ENCODE measurements at regions not wholly inside any gene's neighbourhood (a gene's known extent, or its start where the extent isn't known, plus 50 kb on each side); places are given as distances from the start of the nearest gene placed in this dataset.
"Not testable (repeated sequence)": the region's sequence is repeated elsewhere in the genome, so short reads cannot be mapped to it uniquely, and the experiment has no call there.

DNA sequence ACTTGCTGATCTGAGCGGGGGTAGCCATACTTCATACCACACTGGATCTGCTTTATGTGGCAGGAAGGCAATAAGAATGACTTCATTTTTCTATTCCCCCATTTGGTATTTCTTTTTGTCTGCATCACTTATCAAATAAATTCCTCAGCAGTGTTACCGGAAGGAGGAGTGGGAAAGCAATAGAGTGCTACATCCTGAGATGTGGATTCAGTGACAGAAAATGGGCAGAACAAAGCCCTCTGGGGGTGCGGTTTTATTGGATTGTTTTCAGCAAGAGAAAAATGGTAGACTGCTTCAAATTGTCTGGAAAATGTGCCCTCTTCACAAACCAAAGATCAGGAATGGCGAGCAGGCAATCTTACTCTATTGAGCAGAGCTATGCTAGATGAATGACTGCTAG, 751.9 kb upstream of the NEGR1 start:
- no peak for DNase-seq

DNA sequence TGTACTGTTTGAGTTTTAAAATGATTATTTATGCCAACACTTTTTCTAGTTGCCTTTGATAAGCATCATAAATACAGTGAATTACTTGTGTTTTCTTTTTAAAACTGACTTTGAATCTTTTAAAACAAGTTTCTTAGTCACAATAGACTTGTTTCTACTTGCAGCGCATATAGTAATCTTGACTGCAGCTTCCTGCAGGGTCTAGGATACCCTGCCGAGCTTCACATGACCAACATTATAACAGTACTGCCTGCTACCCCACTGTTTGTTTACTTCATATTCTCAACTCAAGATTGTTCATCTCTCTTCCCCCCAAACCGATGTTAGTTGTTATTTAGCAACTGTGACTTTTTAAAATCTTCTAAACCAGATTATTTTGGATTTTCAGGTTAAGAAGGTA, 751.3 kb upstream of the NEGR1 start:
- no peak for DNase-seq

DNA sequence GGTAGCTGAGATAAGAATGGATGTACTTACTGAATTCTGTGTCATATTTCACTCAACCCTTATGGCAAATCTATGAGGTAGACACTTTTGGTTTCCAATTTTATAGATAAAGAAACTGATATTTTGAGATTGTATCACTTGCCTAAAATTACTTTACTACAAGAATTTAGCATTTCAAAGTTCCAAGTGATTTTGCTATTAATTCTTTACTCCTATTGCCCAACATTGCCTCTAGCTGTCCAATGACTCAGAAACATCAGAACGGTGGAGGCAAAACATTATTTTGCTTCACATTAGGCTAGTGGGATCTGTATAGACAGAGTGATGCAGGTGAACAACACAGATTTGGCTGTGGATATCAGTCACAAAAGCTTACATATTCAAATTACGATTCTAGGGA, 747.2 kb upstream of the NEGR1 start:
- DNase-seq, result no peak

DNA sequence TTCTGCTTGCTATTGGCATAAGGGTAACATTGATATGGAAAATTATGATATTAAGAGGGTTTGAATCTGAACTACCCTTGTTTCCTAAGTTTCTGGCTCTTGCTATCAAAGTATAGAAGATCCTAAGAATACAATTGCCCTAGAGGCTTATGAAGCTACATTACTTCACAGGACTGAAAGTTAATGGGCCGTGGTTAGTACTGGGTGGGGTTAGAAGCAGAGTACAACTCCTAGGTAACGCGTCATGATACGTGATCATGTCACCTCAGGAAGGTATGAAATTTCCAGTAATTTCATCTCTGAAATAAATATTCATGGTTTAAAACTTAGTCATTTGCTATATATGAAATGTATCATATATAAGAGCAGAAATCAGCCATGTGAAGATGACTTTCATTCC, 743.8 kb upstream of the NEGR1 start:
- DNase-seq, result no peak

DNA sequence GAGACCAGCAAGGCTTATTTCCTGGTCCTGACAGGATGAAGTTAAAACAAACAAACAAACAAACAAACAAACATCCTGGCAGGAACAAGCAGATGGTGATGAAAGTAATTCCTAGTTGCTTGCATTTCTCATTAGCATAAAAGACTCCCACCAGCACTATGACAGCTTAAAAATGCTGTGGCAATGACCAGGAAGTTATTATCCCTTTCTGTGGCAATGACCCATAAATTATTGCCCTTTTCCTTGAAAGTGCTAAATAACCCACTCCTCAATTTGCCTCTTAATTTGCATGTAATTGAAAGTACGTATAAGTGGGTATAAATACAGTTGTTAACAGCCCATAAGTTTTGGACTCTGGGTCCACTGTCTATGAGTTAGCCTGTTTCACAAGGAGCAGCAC, 727.6 kb upstream of the NEGR1 start:
- no peak for DNase-seq

DNA sequence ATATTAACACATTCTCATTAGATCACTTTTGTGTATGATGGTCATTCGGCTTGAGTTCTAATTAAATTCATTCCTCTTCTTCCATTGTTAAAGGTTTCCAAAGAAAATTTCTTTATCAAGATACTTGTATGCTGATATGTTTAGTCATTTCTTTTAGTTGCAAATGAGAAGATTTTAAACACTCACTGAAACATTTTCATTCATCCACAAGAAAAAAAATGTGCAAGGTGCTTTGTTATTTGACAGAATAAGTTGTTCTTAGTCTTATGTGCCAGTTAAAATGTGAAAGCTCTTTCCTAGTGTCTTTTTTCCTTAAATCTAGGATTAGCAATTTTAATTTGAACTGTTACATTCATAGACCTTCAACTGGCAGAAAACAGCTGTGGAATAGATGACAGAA, 727.0 kb upstream of the NEGR1 start:
- DNase-seq, result no peak

DNA sequence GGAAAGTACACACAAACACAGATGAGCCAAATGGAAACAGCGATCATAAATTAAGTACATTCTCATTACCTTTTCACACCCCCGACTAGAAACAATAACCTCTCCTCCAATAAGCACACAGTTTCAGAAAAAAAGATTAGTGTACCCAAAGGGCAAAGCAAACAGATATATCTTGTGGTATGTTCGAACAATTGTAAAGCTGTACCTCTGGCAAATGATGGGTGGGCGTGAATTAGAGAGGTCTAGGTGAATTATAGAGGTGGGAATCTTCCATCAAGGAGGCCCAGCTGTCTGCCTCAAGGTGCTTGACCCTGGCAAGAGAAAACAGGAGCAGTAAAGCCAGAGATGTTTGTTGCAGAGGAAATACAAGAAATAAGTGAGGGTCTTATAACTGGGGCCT, 715.3 kb upstream of the NEGR1 start:
- DNase-seq, result no peak

DNA sequence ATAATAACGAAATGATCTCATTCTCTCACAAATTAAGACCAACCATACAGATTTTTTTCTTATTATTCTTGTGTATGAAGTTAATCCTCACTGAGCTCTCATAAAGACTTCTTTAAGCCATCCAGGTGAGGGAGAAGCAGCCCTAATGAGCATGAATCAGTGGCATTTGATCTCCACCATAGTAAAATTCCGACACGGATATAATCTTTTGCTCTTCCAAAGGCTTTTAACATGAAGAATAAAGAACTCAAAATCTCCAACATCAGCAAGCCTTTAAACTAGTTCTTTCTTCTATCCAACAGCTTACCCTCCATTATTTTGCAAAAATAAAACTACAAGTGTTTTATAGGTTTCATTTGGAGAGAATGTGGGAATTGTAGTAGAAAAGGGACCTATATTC, 714.7 kb upstream of the NEGR1 start:
- no peak for DNase-seq

DNA sequence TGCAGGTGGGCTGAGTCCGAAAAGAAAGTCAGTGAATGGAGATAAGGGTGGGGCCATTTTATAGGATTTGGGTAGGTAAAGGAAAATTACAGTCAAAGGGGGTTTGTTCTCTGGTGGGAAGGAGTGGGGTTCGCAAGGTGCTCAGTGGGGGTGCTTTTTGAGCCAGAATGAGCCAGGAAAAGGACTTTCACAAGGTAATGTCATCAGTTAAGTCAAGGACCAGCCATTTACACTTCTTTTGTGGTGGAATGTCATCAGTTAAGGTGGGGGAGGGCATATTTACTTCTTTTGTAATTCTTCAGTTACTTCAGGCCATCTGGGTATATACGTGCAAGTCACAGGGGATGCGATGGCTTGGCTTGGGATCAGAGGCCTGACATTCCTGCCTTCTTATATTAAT, 705.5 kb upstream of the NEGR1 start:
- not testable (repeated sequence) for DNase-seq

DNA sequence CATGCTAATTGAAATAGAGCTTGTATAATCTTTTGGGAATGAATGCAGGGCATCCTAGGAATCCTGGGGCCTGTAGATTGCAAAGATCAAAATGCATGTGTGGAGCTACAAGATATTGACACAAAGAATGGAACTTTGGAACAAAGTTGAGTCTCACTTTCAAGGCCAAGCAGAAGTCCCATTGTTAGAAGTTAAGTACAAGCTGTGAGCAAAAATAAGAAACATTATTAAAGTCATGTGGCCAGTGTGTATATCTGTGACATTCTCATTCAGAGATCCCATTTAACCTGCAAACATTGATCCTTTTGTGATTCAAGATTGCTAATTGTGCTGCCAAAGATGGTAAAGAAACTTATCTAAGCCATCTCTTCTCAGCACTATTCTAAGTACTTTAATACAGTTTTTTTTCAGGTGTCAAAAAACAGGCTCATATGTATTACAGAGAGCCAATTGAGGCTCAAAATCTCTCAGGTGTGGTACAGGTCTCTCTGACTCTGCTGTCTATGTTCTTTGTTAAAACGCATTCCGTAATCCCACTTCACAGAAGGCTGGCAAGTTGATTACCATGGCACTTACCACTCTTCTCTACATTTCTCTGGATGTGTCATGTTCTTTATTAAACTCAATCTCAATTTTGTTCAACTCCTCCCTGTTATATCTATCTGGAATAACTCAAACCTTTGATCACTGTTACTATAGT, 704.4 kb upstream of the NEGR1 start:
- no peak for DNase-seq

DNA sequence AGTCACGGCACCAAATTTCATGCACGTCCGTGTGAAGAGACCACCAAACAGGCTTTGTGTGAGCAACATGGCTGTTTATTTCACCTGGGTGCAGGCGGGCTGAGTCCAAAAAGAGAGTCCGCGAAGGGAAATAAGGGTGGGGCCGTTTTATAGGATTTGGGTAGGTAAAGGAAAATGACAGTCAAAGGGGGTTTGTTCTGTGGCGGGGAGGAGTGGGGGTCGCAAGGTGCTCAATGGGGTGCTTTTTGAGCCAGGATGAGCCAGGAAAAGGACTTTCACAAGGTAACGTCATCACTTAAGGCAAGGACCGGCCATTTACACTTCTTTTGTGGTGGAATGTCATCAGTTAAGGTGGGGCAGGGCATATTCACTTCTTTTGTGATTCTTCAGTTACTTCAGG, 702.7 kb upstream of the NEGR1 start:
- not testable (repeated sequence) for DNase-seq

DNA sequence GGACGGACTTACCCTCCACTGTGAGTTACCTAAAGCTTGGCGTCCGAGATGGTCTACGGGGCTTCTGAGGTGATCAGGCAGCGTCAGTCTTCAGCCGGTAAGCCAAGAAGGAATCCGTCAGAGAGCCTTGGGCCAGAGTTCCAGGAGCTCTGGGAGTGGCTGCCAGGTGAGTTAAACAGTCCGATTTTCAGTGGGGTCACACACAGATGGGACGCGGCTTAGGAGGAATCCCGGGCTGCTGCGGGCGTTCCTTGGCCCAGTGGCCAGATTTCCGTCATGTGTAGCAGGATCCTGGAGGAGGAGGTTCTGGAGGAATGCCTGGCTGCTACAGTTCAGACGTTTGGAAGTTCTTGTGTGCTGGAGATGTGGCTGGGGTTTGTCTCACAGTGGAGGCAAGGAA, 700.7 kb upstream of the NEGR1 start:
- not testable (repeated sequence) for DNase-seq

DNA sequence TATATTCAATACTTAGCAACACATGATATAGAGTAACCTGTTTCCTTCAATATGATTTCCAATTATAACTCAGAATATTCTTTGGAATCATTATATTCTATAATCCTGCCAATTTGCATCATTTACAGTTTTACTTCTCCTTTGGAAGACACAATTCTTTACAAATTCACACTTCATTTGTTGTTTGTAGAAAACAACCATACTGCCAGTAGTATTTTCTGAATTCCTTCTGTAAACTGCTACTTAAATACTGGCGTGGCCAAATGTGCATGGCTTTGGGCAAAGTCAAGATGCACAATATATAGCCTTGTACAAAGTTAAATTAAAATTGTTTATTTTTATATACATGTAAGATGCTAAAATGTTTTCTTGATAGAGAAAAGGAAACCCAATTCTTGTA, 687.1 kb upstream of the NEGR1 start:
- no peak for DNase-seq

DNA sequence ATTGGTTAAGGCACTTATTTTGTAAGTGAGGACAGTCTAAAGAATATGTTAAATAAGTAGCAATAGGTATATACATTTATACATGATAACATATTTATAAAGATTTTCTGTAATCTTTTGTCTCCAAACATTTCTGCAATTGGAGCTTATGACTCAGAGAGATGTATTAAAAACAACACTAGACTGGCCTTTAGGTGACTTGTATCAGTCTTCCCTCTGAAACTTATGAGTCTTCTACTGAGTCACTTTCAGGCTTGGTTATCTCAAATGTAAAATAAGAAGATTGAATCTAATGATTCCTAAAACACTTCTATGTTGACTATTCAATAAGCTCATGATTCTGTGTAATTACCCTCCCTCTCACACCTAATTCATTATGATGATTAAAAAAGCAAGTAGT, 672.6 kb upstream of the NEGR1 start:
- DNase-seq, result no peak

DNA sequence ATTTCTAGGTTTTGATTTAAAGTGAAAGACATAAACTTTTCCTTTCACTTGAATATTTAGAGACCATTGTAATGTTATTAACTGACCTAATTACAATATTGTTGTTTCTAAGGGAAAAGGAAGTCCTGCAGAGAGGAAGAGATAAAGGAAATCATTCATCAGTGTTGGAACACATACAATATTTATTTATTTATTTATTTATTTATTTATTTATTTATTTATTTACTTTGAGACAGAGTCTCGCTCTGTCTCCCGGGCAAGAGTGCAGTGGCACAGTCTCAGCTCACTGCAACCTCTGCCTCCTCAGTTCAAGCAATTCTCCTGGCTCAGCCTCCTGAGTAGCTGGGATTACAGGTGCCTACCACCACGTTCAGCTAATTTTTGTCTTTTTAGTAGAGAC, 668.6 kb upstream of the NEGR1 start:
- not testable (repeated sequence) for DNase-seq

DNA sequence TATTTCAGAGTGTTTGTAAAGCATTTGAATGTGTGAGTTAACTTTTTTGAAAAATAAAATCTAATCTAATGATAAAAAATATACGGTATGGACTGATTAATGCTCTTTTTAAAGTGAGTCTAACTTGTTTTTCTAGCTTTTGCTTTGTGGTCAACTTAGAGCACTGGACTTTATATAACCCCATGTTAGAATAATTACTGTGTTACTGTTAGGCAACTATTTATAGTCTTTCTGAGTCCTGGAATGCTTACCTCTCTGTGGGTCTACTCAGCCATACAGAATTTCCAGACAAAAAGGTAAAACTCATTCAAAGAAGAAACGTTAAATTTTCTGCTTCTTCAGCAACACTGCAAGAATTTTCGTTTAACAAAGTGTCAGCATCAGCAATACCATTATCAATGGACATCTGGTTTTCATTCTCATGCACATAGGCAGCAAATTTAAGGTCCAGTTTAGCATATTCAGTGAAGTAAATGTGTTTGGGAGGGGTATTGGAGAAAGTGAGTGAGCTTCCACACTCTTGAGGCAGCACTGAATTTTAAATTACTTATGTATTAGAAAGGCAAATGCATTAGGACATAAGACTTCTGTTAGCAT, 664.7 kb upstream of the NEGR1 start:
- no peak for DNase-seq

DNA sequence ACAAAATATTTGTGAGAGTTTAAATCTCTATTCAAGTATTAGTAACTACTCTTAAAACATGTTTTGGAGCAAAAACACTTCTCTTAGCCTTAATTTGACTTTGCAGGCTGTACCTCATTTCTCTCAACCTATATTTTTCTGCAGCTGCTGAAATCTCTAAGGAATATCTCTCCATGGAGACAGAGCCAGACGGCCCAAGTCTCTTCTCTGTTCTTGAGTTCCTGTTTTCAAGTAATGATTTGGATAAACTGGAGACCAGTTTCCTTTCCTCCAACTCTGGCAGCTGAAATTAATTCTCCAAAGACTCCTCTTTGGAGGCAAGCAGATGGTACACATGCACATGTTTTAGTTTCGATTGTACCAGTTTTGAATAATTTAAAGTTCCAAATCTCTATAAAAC, 659.7 kb upstream of the NEGR1 start:
- no peak for DNase-seq

DNA sequence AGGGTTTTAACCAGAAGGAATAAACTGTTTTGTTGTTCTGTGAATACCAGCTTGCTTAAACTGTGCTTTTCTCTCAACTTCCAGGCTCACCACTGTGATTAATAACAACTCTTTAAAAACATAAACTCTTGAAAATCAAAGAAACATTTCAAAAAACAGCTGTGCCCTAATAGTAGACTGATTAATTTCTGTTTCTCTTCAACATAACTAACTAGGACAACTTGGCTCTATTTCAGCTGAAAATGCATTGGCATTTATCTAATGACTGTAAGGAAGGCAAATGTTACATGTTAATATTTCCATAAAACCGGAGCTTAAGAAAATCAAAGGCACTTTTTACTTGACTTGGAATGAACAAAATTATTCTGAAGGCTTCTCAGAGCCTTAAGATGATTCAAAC, 656.1 kb upstream of the NEGR1 start:
- no peak for DNase-seq

DNA sequence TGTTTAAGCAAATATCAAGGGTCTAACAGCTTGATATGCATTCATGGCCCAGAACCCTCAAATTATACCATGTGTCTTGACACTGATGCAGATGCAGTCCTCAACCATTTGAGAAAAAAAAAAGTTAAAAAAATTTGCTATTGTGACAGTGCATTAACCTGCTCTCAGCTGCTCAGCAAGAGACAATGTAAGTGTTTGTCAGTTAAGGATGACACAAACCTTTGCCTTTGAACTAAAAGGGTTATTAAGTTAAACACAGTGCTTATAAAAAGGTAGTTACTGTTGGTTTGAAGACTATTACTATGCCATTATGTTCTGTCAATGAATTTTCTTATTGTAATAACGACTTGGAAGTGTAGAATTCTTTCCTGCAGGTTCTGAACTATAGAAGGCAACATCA, 655.6 kb upstream of the NEGR1 start:
- no peak for DNase-seq

DNA sequence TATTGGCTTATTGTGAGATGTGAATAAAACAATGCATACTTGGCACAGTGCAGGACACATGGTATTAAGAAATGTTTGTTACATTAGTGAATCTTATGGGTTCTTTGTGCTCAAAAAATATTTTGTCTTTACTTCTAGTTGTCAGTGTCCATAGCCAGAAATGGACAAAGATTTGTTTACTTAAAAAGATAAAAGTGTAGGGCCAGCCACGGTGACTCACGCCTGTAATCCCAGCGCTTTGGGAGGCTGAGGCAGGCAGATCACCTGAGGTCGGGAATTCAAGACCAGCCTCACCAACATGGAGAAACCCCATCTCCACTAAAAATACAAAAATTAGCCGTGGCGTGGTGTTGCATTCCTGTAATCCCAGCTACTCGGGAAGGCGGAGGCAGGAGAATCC, 654.6 kb upstream of the NEGR1 start:
- no peak for DNase-seq

DNA sequence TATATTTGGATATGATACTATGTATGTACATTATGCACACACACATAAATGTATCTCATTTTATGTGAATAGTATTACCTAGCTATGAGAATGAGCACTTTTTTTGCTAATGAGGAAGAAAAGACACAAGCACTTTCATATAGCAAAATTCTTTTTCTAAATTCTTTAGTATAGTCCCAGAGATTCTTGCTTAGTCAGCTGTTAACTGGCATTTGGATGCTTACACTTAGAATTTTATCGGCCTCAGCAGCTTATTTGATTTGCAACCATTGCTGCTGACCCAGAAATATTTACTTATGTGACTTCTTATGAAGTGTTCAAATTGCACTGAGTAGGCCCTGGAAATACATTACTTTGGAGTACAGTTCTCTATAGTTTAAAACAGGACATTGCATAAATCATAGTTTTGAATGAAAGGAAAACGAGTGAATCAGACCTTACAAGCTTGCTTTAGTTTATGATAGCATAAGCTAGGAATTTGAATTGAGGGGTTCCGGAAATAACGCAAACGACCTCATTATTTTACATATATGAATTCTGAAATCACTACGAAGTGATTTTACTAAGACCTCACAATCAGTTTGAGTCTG, 653.9 kb upstream of the NEGR1 start:
- no peak for DNase-seq

DNA sequence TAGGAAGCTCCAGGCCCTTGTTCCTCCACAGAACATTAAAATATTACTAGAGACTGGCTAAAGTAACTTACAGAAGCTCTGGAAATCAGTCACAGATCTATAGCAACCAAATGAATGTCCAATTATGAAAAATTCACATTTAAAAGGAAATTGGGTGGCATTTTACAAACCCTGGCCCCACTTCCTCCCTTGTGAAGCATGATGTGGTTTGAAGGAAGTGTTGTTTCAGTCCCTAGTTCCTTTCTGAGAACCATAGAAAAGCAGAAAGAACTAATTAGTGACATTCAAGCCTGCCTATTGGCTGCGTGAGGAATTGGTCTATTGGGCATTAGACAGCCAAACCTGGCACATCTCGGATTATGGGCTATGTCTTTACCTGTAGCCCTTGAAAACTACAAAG, 649.7 kb upstream of the NEGR1 start:
- no peak for DNase-seq

DNA sequence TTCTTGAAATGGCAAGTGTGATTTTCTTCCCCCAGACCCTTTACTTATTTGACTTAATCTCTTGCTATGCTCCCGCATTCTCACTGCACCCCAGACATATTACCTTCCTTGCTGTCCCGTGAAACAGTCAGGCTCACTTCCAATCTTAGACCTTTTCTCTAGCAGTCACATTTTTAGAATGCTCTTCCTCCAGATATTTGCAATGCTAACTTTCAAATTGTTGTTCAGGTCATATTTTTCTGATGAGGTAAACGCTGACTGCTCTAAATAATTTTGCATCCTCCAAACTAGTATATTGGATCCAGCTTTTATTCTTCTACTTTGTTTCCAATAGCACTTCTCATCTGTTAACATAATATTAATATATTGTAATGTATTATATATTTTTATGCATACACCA, 648.2 kb upstream of the NEGR1 start:
- no peak for DNase-seq

DNA sequence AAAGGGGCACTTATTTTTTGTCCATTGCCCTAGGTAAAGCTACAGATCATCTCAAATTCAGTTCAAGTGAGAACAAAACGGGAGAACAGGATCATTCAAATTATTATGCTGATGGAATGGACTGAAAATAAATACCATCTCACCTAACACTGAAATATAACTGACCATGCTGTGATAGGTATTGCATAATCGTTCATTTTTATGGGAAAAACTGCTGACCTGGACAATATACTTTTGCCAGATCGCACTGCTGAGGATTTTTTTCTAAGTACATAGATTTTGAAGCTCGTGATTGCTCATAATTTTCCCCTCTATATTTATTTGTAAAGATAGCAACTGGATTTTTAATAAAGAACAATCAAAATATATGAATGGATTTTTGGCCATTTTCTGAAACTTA, 636.6 kb upstream of the NEGR1 start:
- DNase-seq, result no peak

DNA sequence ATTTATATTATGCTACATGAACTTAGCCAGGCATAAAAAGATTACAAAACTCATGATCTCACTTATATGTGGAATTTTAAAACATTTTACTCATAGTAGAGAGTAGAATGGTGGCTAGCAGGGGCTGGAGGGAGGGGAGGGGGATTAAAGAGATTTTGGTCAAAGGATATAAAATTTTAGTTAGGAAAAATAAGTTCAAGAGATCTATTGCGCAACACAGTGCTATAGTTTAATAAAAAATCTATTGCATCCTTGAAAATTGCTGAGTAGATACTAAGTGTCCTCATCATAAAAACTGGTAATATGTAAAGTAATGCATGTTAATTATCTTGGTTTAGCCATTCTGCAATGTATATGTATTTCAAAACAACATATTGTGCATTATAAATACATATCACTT, 635.6 kb upstream of the NEGR1 start:
- DNase-seq, result no peak
